Mucosa of stomach (tissue), 1 donor: ENCODE measurements at regions not wholly inside any gene's neighbourhood (a gene's known extent, or its start where the extent isn't known, plus 50 kb on each side); places are given as distances from the start of the nearest gene placed in this dataset.

Source experiments
- H3K27me3 ChIP-seq: one replicate; pipeline ENCODE4 v1.7.0; 2013; ENCODE audit warnings: mild to moderate bottlenecking, low read length; ENCODE audit not compliant: control insufficient read depth, insufficient read depth
- H3K36me3 ChIP-seq: one replicate; pipeline ENCODE4 v1.7.0; 2013; ENCODE audit warnings: low read length; ENCODE audit not compliant: control insufficient read depth, insufficient read depth
- H3K4me1 ChIP-seq: one replicate; pipeline ENCODE4 v1.7.0; 2013; ENCODE audit warnings: mild to moderate bottlenecking, low read length; ENCODE audit not compliant: control insufficient read depth, insufficient read depth
- H3K4me3 ChIP-seq: one replicate; pipeline ENCODE4 v1.7.0; 2013; ENCODE audit warnings: low read length
- H3K9ac ChIP-seq: one replicate; pipeline ENCODE4 v1.7.0; 2013; ENCODE audit warnings: mild to moderate bottlenecking, low read length, moderate library complexity
- H3K9me3 ChIP-seq: one replicate; pipeline ENCODE4 v1.7.0; 2013; ENCODE audit warnings: mild to moderate bottlenecking, low read length, moderate library complexity; ENCODE audit not compliant: control insufficient read depth
- donor health status: Pancreatic carcinoma.

- Histone ChIP-seq H3K27me3 (no peaks in the 10 kb centered on the region), H3K4me3 (no peak overlapping the region), H3K36me3 (no peaks in the 10 kb centered on the region), H3K9ac (no peak overlapping the region), H3K4me1 (no peaks in the 10 kb centered on the region), H3K9me3 (no peaks in the 10 kb centered on the region)
Measured at GRCh38 chr14:54337314-54337713, 59.5 kb upstream of the CDKN3 start.

- H3K4me3 ChIP-seq: no peak overlapping the region
- H3K9ac ChIP-seq: no peak overlapping the region
- no peaks in the 10 kb centered on the region for H3K4me1 ChIP-seq
- H3K27me3 ChIP-seq: no peaks in the 10 kb centered on the region
- H3K36me3 ChIP-seq: no peaks in the 10 kb centered on the region
- no peaks in the 10 kb centered on the region for H3K9me3 ChIP-seq
Measured at GRCh38 chr14:54338696-54339317, 58.0 kb upstream of the CDKN3 start.

- H3K27me3 ChIP-seq: no peaks in the 10 kb centered on the region
- no peak overlapping the region for H3K4me3 ChIP-seq
- no peaks in the 10 kb centered on the region for H3K9me3 ChIP-seq
- no peaks in the 10 kb centered on the region for H3K4me1 ChIP-seq
- no peaks in the 10 kb centered on the region for H3K36me3 ChIP-seq
- no peak overlapping the region for H3K9ac ChIP-seq
Measured at GRCh38 chr14:54339771-54340170, 57.0 kb upstream of the CDKN3 start.

GRCh38 chr14:54342806-54343205 lies 54.0 kb upstream of the CDKN3 start:
- H3K36me3 ChIP-seq: no peaks in the 10 kb centered on the region
- H3K4me3 ChIP-seq: no peak overlapping the region
- H3K4me1 ChIP-seq: no peaks in the 10 kb centered on the region
- H3K27me3 ChIP-seq: no peaks in the 10 kb centered on the region
- no peaks in the 10 kb centered on the region for H3K9me3 ChIP-seq
- H3K9ac ChIP-seq: no peak overlapping the region

- H3K4me3 ChIP-seq: no peak overlapping the region
- H3K9ac ChIP-seq: no peak overlapping the region
- H3K4me1 ChIP-seq: no peaks in the 10 kb centered on the region
- H3K36me3 ChIP-seq: no peaks in the 10 kb centered on the region
- H3K9me3 ChIP-seq: no peaks in the 10 kb centered on the region
- H3K27me3 ChIP-seq: no peaks in the 10 kb centered on the region
Measured at GRCh38 chr14:54343272-54344121, 53.3 kb upstream of the CDKN3 start.

GRCh38 chr14:54344445-54344844 lies 52.4 kb upstream of the CDKN3 start:
- H3K9me3 ChIP-seq: no peaks in the 10 kb centered on the region
- no peak overlapping the region for H3K9ac ChIP-seq
- H3K27me3 ChIP-seq: no peaks in the 10 kb centered on the region

GRCh38 chr14:54346257-54346656 lies 50.5 kb upstream of the CDKN3 start:
- Histone ChIP-seq H3K27me3 (no peaks in the 10 kb centered on the region), H3K4me3 (no peak overlapping the region), H3K36me3 (no peaks in the 10 kb centered on the region), H3K9me3 (no peaks in the 10 kb centered on the region), H3K9ac (no peak overlapping the region), H3K4me1 (no peaks in the 10 kb centered on the region)

More at GRCh38 chr14:54344445-54344844, 52.4 kb upstream of the CDKN3 start:
- Histone ChIP-seq H3K4me1 (no peaks in the 10 kb centered on the region), H3K36me3 (no peaks in the 10 kb centered on the region), H3K4me3 (no peak overlapping the region)
